ENCODE measurements at regions not wholly inside any gene's neighbourhood (a gene's known extent, or its start where the extent isn't known, plus 50 kb on each side); places are given as distances from the start of the nearest gene placed in this dataset.
"Not testable (repeated sequence)": the region's sequence is repeated elsewhere in the genome, so short reads cannot be mapped to it uniquely, and the experiment has no call there.

GRCh38 chr14:25351269-25351668 lies 301.3 kb upstream of the STXBP6 start:
- DNase-seq (ENCODE audit: low read depth, low spot score): no peak
- H3K27ac ChIP-seq: no peak overlapping the region

DNA sequence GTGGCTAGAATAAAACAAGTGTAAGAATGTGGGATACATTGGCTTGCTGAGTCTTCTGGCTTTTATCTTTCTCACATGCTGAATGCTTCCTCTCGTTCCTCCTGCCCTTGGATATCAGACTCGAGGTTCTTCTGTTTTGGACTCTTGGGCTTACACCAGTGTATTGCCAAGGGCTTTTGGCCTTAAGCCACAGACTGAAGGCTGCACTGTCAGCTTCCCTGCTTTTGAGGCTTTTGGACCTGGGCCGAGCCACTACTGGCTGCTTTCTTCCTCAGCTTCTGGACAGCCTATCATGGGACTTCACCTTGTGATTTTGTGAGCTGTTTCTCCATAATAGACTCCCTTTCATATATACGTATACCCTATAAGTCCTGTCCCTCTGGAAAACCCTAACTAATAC lies 300.9 kb upstream of the STXBP6 start:
- DNase-seq (ENCODE audit: low read depth, low spot score): no peak
- H3K27ac ChIP-seq: no peak overlapping the region

DNA sequence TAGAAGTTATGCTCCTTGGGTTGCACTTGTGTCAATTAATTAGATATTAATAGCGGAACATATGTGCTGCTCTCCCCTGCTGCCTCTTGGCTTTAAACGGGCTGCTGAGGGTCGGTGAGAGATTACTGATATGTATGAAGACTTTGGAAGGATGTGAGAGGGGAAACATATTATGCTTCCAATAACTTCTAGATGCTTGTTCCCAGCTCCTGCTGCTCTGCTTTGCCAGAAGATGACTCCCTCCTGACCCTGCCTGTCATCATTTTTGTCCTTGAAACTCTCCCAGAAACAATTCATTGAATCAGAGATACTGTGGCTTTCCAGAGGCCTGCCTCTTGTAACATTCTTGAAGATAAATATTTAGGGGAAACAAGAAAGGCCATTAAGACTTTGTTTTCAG lies 300.1 kb upstream of the STXBP6 start:
- H3K27ac ChIP-seq: no peak overlapping the region
- no peak for DNase-seq (ENCODE audit: low read depth, low spot score)

DNA sequence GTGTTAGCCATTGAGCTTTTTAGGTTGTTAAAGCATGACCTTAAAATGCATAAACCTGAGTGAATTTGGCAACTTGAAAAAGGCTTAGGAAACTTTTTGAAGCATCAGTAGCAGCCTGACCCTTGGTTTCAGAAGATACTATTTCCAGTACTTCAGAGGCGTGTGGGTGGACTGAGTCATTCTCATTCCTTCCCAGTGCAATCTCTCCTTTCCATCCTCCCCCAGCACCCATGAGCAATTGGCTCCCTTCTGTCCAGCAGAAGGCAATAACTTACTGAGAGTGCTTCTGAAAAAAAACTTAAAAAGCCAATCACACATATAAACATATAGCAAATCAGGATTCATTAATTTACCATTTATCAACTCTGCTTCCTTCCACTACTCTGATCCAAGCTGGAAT lies 299.3 kb upstream of the STXBP6 start:
- no peak overlapping the region for H3K27ac ChIP-seq
- DNase-seq (ENCODE audit: low read depth, low spot score): no peak

GRCh38 chr14:25340882-25341281 lies 290.9 kb upstream of the STXBP6 start:
- no peak for DNase-seq (ENCODE audit: low read depth, low spot score)
- H3K27ac ChIP-seq: no peak overlapping the region

DNA sequence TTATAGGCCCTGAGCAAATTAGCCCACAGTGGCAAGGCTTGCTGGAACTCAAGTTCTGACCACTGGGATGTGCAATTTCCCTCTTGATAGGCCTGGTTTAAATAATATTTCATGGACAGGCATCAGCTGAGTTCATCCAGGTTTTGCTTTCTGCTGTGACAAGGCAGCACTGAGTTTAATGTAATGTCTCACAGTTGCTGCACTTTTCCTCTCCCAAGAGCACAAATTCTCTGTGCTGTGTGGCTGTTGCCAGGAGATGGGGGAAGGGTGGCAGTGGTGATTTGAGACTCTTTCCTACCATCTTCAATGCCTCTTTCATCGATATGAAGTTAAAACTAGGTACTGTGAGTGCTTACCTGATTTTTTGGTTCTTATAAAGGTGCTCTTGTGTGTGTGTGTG lies 272.8 kb upstream of the STXBP6 start:
- no peak overlapping the region for H3K27ac ChIP-seq
- DNase-seq (ENCODE audit: low read depth, low spot score): no peak

DNA sequence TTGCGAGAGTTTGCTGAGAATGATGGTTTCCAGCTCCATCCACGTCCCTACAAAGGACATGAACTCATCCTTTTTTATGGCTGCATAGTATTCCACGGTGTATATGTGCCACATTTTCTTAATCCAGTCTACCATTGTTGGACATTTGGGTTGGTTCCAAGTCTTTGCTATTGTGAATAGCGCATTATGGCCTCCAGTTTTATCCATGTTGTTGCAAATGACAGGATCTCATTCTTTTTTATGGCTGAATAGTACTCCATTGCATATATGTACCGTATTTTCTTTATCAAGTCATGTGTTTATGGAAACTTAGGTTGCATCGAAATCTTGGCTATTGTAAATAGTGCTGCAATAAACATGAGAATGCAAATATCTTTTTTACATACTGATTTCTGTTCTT lies 266.1 kb upstream of the STXBP6 start:
- not testable (repeated sequence) for DNase-seq (ENCODE audit: low read depth, low spot score); H3K27ac ChIP-seq

DNA sequence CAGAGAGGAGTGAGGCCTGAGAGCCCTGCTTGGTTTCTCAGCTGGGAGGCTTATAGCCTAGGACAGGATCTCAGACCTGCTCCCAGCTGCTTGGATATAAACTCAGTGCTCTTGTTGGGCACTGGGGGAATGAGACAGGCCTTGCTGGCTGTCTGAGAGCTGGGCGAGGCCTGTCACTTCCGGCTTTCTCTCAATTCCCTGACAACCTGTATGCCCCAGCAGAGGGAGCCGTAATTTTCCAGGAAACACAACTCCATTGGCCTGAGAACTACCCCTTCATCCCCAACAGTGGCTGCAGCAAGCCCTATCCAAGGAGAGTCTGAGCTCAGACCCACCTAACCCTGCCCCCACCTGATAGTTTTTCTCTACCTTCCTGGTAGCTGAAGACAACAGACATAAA lies 258.3 kb upstream of the STXBP6 start:
- DNase-seq (ENCODE audit: low read depth, low spot score): no peak
- H3K27ac ChIP-seq: no peak overlapping the region

DNA sequence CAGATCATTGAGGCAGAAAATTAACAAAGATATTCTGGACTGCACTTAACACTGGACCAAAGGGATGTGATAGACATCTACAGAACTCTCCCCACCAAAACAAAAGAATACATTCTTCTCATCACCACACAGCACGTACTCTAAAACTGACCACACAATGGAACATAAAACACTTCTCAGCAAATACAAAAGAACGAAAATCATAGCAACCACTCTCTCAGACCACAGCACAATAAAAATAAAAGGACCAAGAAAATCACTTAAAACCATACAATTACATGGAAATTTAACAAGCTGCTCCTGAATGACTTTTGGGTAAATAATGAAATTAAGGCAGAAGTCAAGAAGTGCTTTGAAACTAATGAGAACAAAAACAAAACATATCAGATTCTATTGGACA lies 254.0 kb upstream of the STXBP6 start:
- DNase-seq (ENCODE audit: low read depth, low spot score): no peak
- H3K27ac ChIP-seq: no peak overlapping the region

DNA sequence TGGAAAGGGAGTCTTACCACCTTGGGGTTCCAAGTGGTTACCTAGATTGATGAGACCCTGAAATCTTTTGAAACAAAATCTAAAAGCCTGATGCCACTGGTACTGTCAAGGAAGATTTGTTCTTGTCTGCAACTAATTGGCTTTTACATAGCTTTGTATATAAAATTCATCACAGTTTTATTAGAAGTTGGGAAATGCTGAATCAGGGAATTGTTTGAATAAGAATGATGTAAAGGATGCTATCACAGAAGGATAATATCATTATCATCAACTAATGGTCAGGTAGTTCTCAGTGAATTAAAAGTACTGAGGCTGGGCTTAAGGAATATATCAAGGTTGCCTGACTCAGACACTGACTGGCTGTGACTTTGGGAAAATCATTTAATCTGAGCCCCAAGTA lies 248.3 kb upstream of the STXBP6 start:
- no peak for DNase-seq (ENCODE audit: low read depth, low spot score)
- no peak overlapping the region for H3K27ac ChIP-seq

DNA sequence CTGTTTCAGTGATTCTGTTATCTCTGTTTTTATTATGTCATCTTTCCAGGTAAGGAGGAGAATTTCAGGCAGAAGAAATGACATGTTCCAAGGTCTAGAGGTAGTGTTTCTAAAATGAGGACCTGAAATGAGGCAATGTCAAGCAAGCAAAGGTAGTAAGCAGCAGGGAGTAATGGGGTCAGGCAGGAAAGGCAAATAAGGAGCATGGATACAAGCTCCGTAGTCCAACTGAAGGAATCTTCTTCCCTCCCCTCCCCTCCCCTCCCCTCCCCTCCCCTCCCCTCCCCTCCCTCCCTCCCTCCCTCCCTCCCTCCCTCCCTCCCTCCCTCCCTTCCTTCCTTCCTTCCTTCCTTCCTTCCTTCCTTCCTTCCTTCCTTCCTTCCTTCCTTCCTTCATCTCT lies 240.2 kb upstream of the STXBP6 start:
- H3K27ac ChIP-seq; DNase-seq (ENCODE audit: low read depth, low spot score): not testable (repeated sequence)

GRCh38 chr14:25274529-25274928 lies 224.6 kb upstream of the STXBP6 start:
- no peak overlapping the region for H3K27ac ChIP-seq
- DNase-seq (ENCODE audit: low read depth, low spot score): no peak

GRCh38 chr14:25267186-25267585 lies 217.2 kb upstream of the STXBP6 start:
- DNase-seq (ENCODE audit: low read depth, low spot score): no peak
- no peak overlapping the region for H3K27ac ChIP-seq

DNA sequence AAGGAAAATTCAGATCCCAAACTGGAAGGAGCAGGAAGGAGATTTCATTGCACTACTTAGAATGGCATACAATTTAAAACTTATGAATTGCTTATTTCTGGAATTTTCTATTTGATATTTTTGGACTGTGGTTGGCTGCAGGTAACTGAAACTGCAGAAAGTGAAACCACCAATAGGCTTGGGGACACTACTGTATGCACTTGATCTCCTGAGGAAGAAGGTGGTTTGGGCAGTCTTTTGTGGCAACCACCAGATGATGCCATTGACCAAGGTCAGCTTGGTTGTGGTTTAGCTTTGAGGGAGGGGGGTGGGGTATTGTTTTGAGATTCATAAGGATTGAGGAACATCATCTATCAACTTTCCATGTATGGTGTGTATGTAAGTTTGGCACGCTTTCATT lies 209.5 kb upstream of the STXBP6 start:
- no peak for DNase-seq (ENCODE audit: low read depth, low spot score)
- no peak overlapping the region for H3K27ac ChIP-seq

DNA sequence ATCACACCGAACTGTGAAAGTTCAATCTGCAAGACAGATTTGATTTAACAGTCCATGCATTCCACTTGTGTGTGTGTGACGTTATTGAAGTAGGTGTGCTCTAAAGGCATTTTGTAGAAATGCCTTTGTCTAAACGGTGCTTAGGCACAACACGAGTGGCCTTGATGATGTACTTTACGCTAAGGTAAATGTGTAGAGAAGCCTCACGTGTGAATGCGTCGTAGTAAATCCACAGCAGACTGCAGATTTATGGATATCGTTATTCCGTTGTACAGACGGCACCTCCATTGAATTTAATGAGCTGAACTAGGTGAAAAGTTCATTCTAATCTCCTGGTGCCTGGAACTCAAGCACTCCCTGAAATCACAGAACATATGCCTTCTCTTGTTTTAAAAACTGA lies 202.8 kb upstream of the STXBP6 start:
- no peak for DNase-seq (ENCODE audit: low read depth, low spot score)
- H3K27ac ChIP-seq: no peak overlapping the region

DNA sequence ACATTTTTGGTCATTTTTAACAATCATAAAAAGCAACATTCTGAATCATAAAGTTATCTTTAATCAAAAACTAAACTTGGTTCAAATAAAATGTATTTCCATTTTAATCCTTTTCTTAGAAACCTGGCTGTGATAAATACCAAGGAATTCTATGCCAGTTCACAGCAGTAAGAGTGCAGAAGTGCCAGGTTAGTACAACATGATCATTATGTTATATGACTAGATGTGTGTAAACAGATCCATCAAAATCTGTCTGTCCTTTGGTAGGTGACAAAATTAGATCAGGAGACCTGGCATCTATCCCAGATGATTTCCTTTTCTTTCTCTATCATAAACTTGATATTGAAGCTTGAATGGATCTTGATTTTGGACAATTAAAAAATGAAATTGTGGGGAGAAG lies 200.6 kb upstream of the STXBP6 start:
- no peak overlapping the region for H3K27ac ChIP-seq
- no peak for DNase-seq (ENCODE audit: low read depth, low spot score)

- no peak for DNase-seq (ENCODE audit: low read depth, low spot score)
Measured at GRCh38 chr14:25247609-25248008, 197.7 kb upstream of the STXBP6 start.

DNA sequence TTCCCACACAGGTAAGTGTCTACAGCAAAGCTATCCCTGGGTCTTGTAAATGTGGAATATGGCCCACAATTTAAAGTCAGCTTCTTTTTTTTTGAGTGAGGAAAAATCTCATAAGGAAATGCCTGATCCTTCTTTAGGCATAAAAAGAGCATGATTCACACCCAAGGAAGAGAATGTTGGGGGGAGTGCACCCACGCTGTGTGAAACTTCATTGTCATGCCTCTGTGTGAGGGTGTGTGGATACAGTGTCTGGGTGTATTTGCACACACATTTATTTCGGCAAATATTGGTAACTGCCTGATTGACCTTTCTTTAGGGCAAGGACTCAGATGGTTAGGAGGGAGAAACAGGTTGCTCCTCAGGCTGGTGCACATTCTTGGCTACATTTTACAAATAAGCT lies 196.8 kb upstream of the STXBP6 start:
- no peak for DNase-seq (ENCODE audit: low read depth, low spot score)

More at GRCh38 chr14:25247609-25248008, 197.7 kb upstream of the STXBP6 start:
- no peak overlapping the region for H3K27ac ChIP-seq

DNA sequence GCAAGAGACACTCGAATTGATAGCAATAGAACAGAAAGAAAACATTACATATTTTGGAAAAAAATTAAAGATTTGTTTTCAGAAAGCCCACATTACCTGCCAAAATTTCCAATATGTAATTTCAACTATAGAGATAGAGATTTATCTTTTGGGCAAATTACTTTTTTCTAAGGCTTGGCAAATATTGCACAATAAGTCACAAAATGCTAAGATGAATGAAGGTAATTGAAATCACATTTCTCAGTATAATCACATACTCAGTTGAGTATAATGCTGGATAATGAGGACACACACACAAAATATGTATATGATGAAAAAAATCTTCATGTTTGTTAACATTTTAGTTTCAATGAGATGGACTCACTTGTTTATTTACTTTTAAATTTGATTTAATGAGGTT lies 189.2 kb upstream of the STXBP6 start:
- no peak for DNase-seq (ENCODE audit: low read depth, low spot score)

More for the DNA sequence above, 196.8 kb upstream of the STXBP6 start:
- no peak overlapping the region for H3K27ac ChIP-seq

DNA sequence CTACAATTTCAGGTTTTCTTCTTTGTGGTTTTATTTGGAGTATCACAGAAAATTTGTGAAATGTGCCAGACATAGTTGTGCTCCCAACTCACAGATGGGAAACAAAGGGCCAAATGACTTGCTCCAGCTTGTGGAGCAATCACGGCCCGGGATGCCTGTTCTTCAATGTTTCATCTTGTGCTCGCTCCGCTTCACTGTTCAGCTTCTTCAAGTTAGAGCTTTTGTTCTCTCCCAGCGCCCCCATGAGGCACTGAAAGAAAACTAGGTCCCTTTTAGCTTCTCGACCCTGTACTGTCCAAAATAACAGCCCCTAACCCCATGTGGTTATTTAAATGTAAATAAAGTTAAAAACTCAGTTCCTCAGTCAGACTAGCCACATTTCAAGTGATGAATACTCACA lies 187.9 kb upstream of the STXBP6 start:
- DNase-seq (ENCODE audit: low read depth, low spot score): no peak
- H3K27ac ChIP-seq: no peak overlapping the region

More for the DNA sequence above, 189.2 kb upstream of the STXBP6 start:
- H3K27ac ChIP-seq: no peak overlapping the region

GRCh38 chr14:25233613-25234012 lies 183.7 kb upstream of the STXBP6 start:
- no peak overlapping the region for H3K27ac ChIP-seq

GRCh38 chr14:25231004-25231403 lies 181.1 kb upstream of the STXBP6 start:
- H3K27ac ChIP-seq: no peak overlapping the region
- DNase-seq (ENCODE audit: low read depth, low spot score): no peak

More at GRCh38 chr14:25233613-25234012, 183.7 kb upstream of the STXBP6 start:
- DNase-seq (ENCODE audit: low read depth, low spot score): no peak

GRCh38 chr14:25226214-25226613 lies 176.3 kb upstream of the STXBP6 start:
- DNase-seq (ENCODE audit: low read depth, low spot score): no peak
- H3K27ac ChIP-seq: no peak overlapping the region
